ENCODE measurements at regions not wholly inside any gene's neighbourhood (a gene's known extent, or its start where the extent isn't known, plus 50 kb on each side); places are given as distances from the start of the nearest gene placed in this dataset.
"Not testable (repeated sequence)": the region's sequence is repeated elsewhere in the genome, so short reads cannot be mapped to it uniquely, and the experiment has no call there.

GRCh38 chr5:50550267-50550666 is 109.2 kb upstream of the EMB start:
- Histone ChIP-seq H3K4me1 (no peaks in the 10 kb centered on the region), H3K9me3 (replicated peaks) (no peaks in the 10 kb centered on the region), H3K4me3 (no peak overlapping the region), H3K36me3 (no peaks in the 10 kb centered on the region), H3K27ac (replicated peaks) (no peak overlapping the region), H3K27me3 (ENCODE audit: low read depth) (no peaks in the 10 kb centered on the region)
- intact Hi-C loops (cut with micrococcal nuclease): no loop called here
- DNase-seq: no peak
- no peak for TF ChIP-seq CTCF (IDR thresholded peaks at IDR 0.05; ENCODE audit: borderline replicate concordance)

- Histone ChIP-seq H3K9me3 (replicated peaks) (no peaks in the 10 kb centered on the region), H3K4me3 (no peak overlapping the region), H3K27ac (replicated peaks) (no peak overlapping the region), H3K36me3 (no peaks in the 10 kb centered on the region), H3K27me3 (ENCODE audit: low read depth) (no peaks in the 10 kb centered on the region), H3K4me1 (no peaks in the 10 kb centered on the region)
- TF ChIP-seq CTCF (IDR thresholded peaks at IDR 0.05; ENCODE audit: borderline replicate concordance): no peak
- no peak for DNase-seq
- intact Hi-C loops (cut with micrococcal nuclease): no loop called here
Observed at GRCh38 chr5:50550993-50551392, 109.9 kb upstream of the EMB start.

GRCh38 chr5:50553560-50553984 is 112.5 kb upstream of the EMB start:
- no peak overlapping the region for H3K27ac ChIP-seq (replicated peaks)
- intact Hi-C loops (cut with micrococcal nuclease): no loop called here
- no peak for DNase-seq
- H3K36me3 ChIP-seq: no peaks in the 10 kb centered on the region
- no peak overlapping the region for H3K4me3 ChIP-seq
- no peaks in the 10 kb centered on the region for H3K27me3 ChIP-seq (ENCODE audit: low read depth)
- no peaks in the 10 kb centered on the region for H3K9me3 ChIP-seq (replicated peaks)
- no peak for TF ChIP-seq CTCF (IDR thresholded peaks at IDR 0.05; ENCODE audit: borderline replicate concordance)
- H3K4me1 ChIP-seq: no peaks in the 10 kb centered on the region

- H3K36me3 ChIP-seq; H3K27me3 ChIP-seq (ENCODE audit: low read depth); intact Hi-C loops (cut with micrococcal nuclease); H3K4me1 ChIP-seq; H3K27ac ChIP-seq (replicated peaks); H3K9me3 ChIP-seq (replicated peaks); H3K4me3 ChIP-seq; DNase-seq: not testable (repeated sequence)
Observed at GRCh38 chr5:50558640-50559039, 107.8 kb upstream of the PARP8 start.

GRCh38 chr5:50559955-50560354 is 106.5 kb upstream of the PARP8 start:
- intact Hi-C loops (cut with micrococcal nuclease): no loop called here
- Histone ChIP-seq H3K27me3 (ENCODE audit: low read depth) (no peaks in the 10 kb centered on the region), H3K36me3 (no peaks in the 10 kb centered on the region), H3K4me3 (no peak overlapping the region), H3K27ac (replicated peaks) (no peak overlapping the region), H3K4me1 (no peaks in the 10 kb centered on the region), H3K9me3 (replicated peaks) (no peaks in the 10 kb centered on the region)
- DNase-seq: no peak
- no peak for TF ChIP-seq CTCF (IDR thresholded peaks at IDR 0.05; ENCODE audit: borderline replicate concordance)

- Histone ChIP-seq H3K9me3 (replicated peaks) (no peaks in the 10 kb centered on the region), H3K4me1 (no peaks in the 10 kb centered on the region), H3K36me3 (no peaks in the 10 kb centered on the region), H3K4me3 (no peak overlapping the region), H3K27ac (replicated peaks) (no peak overlapping the region), H3K27me3 (ENCODE audit: low read depth) (no peaks in the 10 kb centered on the region)
- DNase-seq: no peak
- no peak for TF ChIP-seq CTCF (IDR thresholded peaks at IDR 0.05; ENCODE audit: borderline replicate concordance)
- intact Hi-C loops (cut with micrococcal nuclease): no loop called here
Observed at GRCh38 chr5:50562694-50563093, 103.7 kb upstream of the PARP8 start.
